Activated CD4-positive, alpha-beta T cell treated with anti-CD3 and anti-CD28 coated beads, Interleukin-2, Interleukin-4, amounts not matched to agents 100 ng/mL and 50 ng/mL, durations not matched to agents 16 hours and 8 hours (primary cell): ENCODE measurements at regions not wholly inside any gene's neighbourhood (a gene's known extent, or its start where the extent isn't known, plus 50 kb on each side); places are given as distances from the start of the nearest gene placed in this dataset.

ENCODE experiments used
- DNase-seq: peaks from one replicate; pipeline ENCODE4 v3.0.0-alpha.2; 2020; ENCODE audit warnings: low spot score

GRCh38 chr15:52626671-52627369 is 52.4 kb downstream of the ATOSA start:
- DNase-seq, result peak; percentile 27

DNA sequence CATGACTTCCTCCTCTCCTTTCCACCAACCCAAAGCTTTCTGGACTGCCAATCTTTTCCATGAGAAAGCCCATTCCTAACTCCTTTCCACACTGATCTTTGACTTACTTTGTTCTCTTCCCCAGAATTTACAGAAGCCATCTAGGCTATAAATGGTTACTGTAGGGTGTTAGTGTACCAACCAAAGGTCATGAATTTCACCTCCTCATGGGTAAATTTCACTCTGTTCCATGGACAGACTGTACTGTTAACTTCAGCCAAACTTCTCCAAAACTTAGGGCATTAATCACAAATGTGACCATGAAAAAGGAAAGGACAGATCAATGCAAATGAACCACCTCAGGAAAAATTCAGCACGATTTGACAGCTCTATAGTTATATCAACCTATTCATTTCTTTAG is 54.9 kb downstream of the ATOSA start:
- DNase-seq, result no peak

GRCh38 chr15:52622791-52623190 is 54.0 kb upstream of the ARPP19 start:
- no peak for DNase-seq

DNA sequence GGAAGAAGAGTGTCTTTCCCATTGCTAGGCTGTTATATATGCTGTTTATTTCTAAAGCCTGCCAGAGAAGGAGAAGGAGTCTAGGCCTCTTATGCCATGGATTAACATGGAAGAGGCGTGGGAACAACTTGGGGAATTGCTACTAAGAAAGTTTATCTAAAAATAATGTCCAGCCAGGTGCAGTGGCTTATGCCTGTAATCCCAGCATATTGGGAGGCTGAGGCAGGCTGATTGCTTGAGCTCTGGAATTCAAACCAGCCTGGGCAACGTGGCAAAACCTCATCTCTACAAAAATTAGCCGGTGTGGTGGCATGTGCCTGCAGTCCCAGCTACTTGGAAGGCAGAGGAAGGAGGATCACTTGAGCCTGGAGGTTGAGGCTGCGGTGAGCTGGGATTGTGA is 51.7 kb upstream of the ARPP19 start:
- no peak for DNase-seq
